Mucosa of stomach (tissue), 1 donor: ENCODE measurements at regions not wholly inside any gene's neighbourhood (a gene's known extent, or its start where the extent isn't known, plus 50 kb on each side); places are given as distances from the start of the nearest gene placed in this dataset.

Source experiments
- H3K27me3 ChIP-seq: one replicate; pipeline ENCODE4 v1.7.0; 2013; ENCODE audit warnings: mild to moderate bottlenecking, low read length; ENCODE audit not compliant: control insufficient read depth, insufficient read depth
- H3K36me3 ChIP-seq: one replicate; pipeline ENCODE4 v1.7.0; 2013; ENCODE audit warnings: low read length; ENCODE audit not compliant: control insufficient read depth, insufficient read depth
- H3K4me1 ChIP-seq: one replicate; pipeline ENCODE4 v1.7.0; 2013; ENCODE audit warnings: mild to moderate bottlenecking, low read length; ENCODE audit not compliant: control insufficient read depth, insufficient read depth
- H3K4me3 ChIP-seq: one replicate; pipeline ENCODE4 v1.7.0; 2013; ENCODE audit warnings: low read length
- H3K9ac ChIP-seq: one replicate; pipeline ENCODE4 v1.7.0; 2013; ENCODE audit warnings: mild to moderate bottlenecking, low read length, moderate library complexity
- H3K9me3 ChIP-seq: one replicate; pipeline ENCODE4 v1.7.0; 2013; ENCODE audit warnings: mild to moderate bottlenecking, low read length, moderate library complexity; ENCODE audit not compliant: control insufficient read depth
- donor health status: Pancreatic carcinoma.

- no peaks in the 10 kb centered on the region for H3K9me3 ChIP-seq
- peaks cover 18% of the 10 kb centered on the region for H3K4me1 ChIP-seq
- H3K4me3 ChIP-seq: no peak overlapping the region
- no peaks in the 10 kb centered on the region for H3K27me3 ChIP-seq
- H3K36me3 ChIP-seq: no peaks in the 10 kb centered on the region
- H3K9ac ChIP-seq: no peak overlapping the region
These were observed 138.6 kb upstream of the SERTAD2 start for GRCh38 chr2:64792300-64792699.

DNA sequence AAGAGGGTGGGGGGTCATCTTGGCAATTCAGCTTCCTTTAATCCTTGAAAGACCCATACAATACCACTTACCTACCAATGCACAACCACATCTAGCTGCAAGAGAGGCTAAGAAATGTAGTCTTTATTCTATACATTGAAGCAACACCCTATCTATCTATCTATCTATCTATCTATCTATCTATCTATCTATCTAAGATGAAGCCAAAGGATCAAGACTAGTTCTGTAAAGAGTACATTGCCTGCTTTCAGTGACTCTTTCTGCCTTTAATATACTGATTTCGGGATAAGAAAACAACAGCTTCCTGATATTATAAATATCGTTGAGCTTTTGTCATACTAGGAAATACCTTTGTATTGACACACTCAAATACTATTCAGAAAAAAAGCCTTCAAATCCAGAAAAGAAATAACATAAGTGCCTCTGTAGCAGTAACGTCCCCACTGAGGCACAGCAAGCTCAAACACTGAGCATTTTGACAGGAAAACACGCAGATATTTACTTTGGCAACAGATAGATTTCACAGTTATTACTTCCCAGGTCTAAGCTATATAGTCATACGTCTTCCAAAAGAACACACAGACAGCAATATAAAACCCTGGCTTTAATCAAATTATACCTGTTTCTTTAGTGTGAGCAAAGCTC, 139.4 kb upstream of the SERTAD2 start:
- Histone ChIP-seq H3K36me3 (no peaks in the 10 kb centered on the region), H3K4me1 (peaks cover 22% of the 10 kb centered on the region), H3K27me3 (no peaks in the 10 kb centered on the region), H3K9me3 (no peaks in the 10 kb centered on the region), H3K4me3 (no peak overlapping the region), H3K9ac (no peak overlapping the region)

DNA sequence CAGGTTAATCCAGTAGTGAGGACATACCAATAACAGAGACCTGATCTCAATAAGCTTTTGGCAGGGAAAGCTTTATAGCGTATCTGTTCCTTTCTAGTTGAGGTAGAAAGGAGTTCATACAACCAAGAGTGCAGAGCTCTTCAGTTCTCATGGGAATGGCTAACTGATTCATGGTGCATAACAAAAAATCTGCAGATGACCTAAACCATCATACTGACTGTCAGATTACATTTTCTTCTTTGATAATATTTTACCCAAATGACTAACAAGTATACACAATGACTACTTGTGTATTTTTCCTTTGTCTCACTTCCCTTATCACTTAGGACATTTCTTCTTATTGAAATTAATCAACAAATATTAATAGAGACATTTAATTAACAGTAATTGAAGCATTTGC, 140.0 kb upstream of the SERTAD2 start:
- H3K9ac ChIP-seq: no peak overlapping the region
- H3K4me3 ChIP-seq: no peak overlapping the region
- H3K36me3 ChIP-seq: no peaks in the 10 kb centered on the region
- peaks cover 26% of the 10 kb centered on the region for H3K4me1 ChIP-seq
- H3K27me3 ChIP-seq: no peaks in the 10 kb centered on the region
- no peaks in the 10 kb centered on the region for H3K9me3 ChIP-seq

- Histone ChIP-seq H3K4me3 (no peak overlapping the region), H3K36me3 (no peaks in the 10 kb centered on the region), H3K4me1 (peaks cover 24% of the 10 kb centered on the region), H3K9ac (no peak overlapping the region), H3K27me3 (no peaks in the 10 kb centered on the region), H3K9me3 (no peaks in the 10 kb centered on the region)
These were observed 140.8 kb upstream of the SERTAD2 start for GRCh38 chr2:64794426-64794995.

DNA sequence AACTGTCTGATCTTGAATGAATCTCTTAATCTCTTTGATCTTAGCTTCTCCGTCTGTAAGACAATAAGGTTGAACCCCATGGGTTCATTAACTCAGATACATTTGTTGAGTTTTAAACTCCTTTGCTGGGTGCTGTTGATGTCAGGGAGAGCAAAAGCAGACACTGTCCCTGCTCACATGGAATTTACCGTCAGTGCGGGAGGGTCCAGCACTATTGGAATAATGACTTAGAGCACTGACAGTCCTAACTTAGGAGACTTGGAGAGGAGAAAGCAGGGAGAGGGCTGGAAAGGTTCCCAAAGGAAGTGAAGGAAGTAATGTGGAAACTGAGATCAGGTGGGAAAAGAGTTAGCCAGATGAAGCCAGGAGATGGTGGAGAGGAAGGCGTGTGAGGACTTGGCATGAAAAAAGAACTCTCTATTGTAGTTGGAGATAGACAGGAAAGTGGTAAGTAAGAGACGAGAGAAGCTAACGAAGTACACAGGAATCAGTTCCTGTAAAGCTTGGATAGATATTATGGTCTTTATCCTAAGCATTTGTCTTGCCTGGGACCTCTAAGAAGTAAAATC, 141.4 kb upstream of the SERTAD2 start:
- H3K9me3 ChIP-seq: no peaks in the 10 kb centered on the region
- no peaks in the 10 kb centered on the region for H3K36me3 ChIP-seq
- no peaks in the 10 kb centered on the region for H3K27me3 ChIP-seq
- no peak overlapping the region for H3K9ac ChIP-seq
- peaks cover 18% of the 10 kb centered on the region for H3K4me1 ChIP-seq
- H3K4me3 ChIP-seq: no peak overlapping the region

GRCh38 chr2:64796926-64797325, 143.2 kb upstream of the SERTAD2 start:
- Histone ChIP-seq H3K27me3 (no peaks in the 10 kb centered on the region), H3K9me3 (no peaks in the 10 kb centered on the region), H3K4me1 (peaks cover 15% of the 10 kb centered on the region), H3K9ac (no peak overlapping the region), H3K4me3 (no peak overlapping the region), H3K36me3 (no peaks in the 10 kb centered on the region)

DNA sequence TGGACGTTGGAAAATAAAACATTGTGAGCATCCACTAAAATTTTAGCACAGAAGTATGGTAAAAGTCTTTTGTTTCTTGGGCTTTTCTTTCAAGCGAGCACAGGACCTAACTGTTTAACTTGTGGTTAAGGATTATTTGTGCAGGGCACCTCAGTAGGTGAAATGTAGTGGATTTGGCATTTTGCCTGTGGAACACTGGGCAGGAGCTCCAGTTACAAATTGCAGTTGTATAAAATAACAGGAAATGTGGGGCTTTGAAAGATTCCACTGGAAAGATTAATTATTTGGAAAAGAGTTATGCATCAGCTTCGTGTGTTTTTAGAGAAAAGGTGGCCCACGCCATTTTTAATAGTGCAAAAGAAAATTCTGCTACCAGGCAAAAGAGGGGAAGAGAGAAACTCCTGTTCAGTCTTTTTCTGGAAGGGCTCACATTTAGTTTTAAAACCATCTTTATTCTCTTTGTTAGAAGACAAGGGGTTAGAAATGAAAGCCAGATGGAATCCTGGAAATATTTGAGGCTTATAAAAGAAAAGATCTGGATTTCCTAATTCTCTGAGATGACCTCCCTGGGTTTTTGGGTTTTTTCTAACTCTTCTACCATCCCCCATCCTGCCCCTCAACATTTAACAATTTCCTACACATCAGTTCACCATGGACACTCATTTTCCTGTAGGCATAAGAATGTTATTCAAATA, 144.3 kb upstream of the SERTAD2 start:
- H3K36me3 ChIP-seq: no peaks in the 10 kb centered on the region
- no peaks in the 10 kb centered on the region for H3K9me3 ChIP-seq
- H3K27me3 ChIP-seq: no peaks in the 10 kb centered on the region
- no peak overlapping the region for H3K4me3 ChIP-seq
- no peak overlapping the region for H3K9ac ChIP-seq
- H3K4me1 ChIP-seq: peaks cover 13% of the 10 kb centered on the region

- Histone ChIP-seq H3K9ac (no peak overlapping the region), H3K9me3 (no peaks in the 10 kb centered on the region), H3K27me3 (no peaks in the 10 kb centered on the region), H3K4me1 (peaks cover 8% of the 10 kb centered on the region), H3K4me3 (no peak overlapping the region), H3K36me3 (no peaks in the 10 kb centered on the region)
These were observed 146.0 kb upstream of the SERTAD2 start for GRCh38 chr2:64799592-64800252.

DNA sequence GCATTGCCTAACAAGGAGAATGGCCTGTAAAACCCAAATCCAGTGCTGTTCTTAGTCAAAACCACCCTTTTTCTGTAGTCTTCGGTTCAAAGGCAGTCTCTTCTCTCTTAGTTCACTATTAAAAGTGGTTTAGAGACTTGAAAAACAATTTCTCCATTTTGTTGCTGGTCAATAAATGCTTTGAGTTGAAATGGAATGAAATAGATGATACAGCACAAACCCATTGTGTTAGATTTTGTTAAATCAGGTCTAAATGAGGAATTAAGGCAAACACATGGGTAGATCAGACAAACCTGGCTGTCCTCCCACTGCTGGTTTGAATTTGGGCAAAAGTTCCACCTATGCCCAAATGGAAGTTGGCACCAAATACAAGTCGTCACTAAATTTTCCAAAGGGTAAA, 150.1 kb upstream of the SERTAD2 start:
- Histone ChIP-seq H3K9me3 (no peaks in the 10 kb centered on the region), H3K4me1 (no peaks in the 10 kb centered on the region), H3K27me3 (no peaks in the 10 kb centered on the region), H3K4me3 (no peak overlapping the region), H3K9ac (no peak overlapping the region), H3K36me3 (no peaks in the 10 kb centered on the region)

GRCh38 chr2:64804651-64805050, 150.9 kb upstream of the SERTAD2 start:
- H3K4me1 ChIP-seq: no peaks in the 10 kb centered on the region
- H3K27me3 ChIP-seq: no peaks in the 10 kb centered on the region

DNA sequence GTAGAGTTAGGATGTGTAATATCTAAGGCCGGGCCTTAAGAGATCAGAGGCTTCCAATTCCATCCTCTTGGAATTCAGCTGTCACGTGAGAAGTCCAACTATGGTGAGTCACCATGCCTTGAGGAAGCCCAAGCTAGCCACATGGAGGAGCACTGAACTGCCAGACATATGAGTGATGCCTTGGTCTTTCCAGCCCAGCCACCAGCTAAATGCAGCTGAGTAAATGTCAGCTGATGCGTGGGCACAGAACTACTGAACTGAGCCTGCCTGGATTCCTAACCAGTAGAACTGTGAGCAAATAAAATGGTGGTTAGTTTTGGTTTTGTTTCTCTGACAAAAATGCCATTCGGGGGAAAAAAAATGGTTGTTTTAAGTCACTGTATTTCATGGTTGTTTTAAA, 153.7 kb upstream of the SERTAD2 start:
- H3K9me3 ChIP-seq: no peaks in the 10 kb centered on the region
- H3K27me3 ChIP-seq: no peaks in the 10 kb centered on the region
- H3K4me3 ChIP-seq: no peak overlapping the region
- no peak overlapping the region for H3K9ac ChIP-seq
- no peaks in the 10 kb centered on the region for H3K4me1 ChIP-seq
- H3K36me3 ChIP-seq: no peaks in the 10 kb centered on the region

More at GRCh38 chr2:64804651-64805050, 150.9 kb upstream of the SERTAD2 start:
- H3K36me3 ChIP-seq: no peaks in the 10 kb centered on the region
- no peak overlapping the region for H3K4me3 ChIP-seq
- no peaks in the 10 kb centered on the region for H3K9me3 ChIP-seq
- no peak overlapping the region for H3K9ac ChIP-seq

GRCh38 chr2:64808092-64808491, 154.4 kb upstream of the SERTAD2 start:
- H3K27me3 ChIP-seq: no peaks in the 10 kb centered on the region
- no peak overlapping the region for H3K9ac ChIP-seq
- no peaks in the 10 kb centered on the region for H3K9me3 ChIP-seq
- no peak overlapping the region for H3K4me3 ChIP-seq
- H3K4me1 ChIP-seq: no peaks in the 10 kb centered on the region
- no peaks in the 10 kb centered on the region for H3K36me3 ChIP-seq
